HK-2 (cell line): ENCODE measurements at regions not wholly inside any gene's neighbourhood (a gene's known extent, or its start where the extent isn't known, plus 50 kb on each side); places are given as distances from the start of the nearest gene placed in this dataset.
"Not testable (repeated sequence)": the region's sequence is repeated elsewhere in the genome, so short reads cannot be mapped to it uniquely, and the experiment has no call there.

Source experiments
- DNase-seq: peaks from one replicate; pipeline ENCODE4 v3.0.0-alpha.2; 2018; ENCODE audit not compliant: unreplicated experiment

DNA sequence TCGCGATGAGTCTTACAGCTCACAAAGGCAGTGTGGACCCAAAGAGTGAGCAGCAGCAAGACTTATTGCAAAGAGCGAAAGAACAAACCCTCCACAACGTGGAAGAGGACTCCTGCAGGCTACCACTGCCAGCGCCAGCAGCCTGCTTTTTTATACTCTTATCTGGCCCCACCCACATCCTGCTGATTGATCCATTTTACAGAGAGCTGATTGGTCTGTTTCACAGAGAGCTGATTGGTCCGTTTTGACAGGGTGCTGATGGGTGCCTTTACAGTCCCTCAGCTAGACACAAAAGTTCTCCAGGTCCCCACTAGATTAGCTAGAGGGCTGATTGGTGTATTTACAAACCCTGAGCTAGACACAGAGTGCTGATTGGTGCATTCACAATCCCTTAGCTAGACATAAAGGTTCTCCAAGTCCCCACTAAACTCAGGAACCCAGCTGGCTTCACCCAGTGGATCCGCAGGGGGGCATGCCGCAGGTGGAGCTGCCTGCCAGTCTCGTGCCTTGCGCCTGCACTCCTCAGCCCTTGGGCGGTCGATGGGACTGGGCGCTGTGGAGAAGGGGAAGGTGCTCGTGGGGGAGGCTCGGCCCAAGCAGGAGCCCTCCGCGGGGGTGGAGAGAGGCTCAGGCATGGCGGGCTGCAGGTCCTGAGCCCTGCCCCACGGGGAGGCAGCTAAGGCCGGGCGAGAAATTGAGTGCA is 75.7 kb downstream of the QDPR start:
- DNase-seq = not testable (repeated sequence)

- DNase-seq = no peak
Observed at GRCh38 chr4:17433827-17434226, 78.1 kb downstream of the QDPR start.

DNA sequence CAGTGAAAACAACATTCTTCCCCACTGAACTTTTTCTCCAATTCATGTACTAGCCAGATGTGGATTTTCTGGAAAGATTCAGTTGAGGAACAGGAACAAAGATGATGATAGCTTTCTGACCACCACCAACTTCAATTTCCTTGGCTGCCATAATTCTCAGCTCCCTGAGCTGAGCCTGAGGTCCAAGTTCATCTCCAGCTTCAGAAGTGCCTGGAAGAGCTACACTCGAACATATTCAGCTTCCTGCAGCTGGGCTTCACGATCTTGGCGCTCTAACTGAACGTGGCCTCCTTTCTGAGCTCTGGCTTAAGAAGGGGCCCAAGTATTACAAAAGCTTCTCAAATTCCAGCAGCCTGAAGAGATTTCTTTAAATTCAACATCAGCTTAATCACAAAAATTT is 83.9 kb downstream of the QDPR start:
- no peak for DNase-seq

DNA sequence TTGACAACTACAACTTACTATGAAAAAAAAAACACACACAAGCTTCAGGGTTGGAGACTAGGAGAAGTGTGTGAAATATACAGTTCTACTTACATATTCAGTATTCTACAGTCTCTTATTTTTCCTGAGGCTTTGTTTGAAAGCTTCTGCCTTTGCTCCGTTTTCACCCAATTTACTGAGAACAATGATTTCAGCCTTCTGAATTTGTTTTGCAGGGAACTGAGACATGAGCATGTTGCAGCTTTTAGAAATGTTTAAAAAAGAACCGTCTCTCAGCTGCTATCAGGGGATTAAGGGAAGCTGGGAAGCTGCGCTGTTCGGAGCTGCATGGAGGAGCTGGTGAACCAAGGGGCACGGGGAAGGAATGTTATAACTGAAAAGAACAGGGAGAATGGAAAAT is 85.7 kb downstream of the QDPR start:
- no peak for DNase-seq

DNA sequence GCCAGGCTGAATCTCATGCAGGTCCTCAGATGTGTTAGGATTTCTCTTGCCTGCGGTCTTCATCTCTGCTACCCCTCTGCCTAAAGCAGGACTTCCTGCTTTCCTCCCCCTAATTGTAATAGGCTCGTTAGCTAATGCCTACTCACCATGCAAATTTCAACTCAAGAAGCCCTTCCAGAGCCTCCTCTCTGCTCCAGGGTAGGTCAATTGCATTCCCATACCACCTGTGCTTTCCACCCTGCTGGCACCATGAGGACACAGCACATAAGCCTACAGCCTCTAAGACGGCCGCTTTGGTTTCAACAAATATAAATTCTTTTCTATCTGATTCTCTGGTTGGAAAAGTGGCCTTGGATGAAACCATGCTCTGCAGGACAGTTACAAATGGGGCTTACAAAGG is 93.9 kb downstream of the QDPR start:
- DNase-seq = no peak

GRCh38 chr4:17414392-17414791 is 97.5 kb downstream of the QDPR start:
- no peak for DNase-seq

DNA sequence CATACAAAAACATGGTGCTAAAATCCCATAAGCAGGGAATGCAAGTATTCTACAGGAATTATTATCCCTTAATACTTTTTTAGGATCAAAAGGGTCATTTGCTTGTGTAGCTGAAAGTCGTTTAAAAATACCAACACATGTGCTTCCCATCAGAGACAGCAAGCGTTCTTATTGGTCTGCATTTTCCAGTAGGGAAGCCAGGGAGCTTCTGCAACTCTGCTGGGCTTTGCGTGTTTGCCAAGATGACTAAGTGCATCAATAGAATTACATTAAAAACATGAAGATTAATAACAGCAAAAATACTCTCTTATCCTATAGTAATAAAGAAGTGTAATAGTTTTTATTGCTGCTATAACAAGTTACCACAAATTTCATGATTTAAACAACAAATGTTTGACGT is 111.2 kb downstream of the QDPR start:
- DNase-seq = no peak

GRCh38 chr4:17398805-17399204 is 113.1 kb downstream of the QDPR start:
- DNase-seq = no peak

GRCh38 chr4:17398035-17398434 is 113.9 kb downstream of the QDPR start:
- DNase-seq = no peak

- no peak for DNase-seq
Observed at GRCh38 chr4:17397611-17398010, 114.3 kb downstream of the QDPR start.

DNA sequence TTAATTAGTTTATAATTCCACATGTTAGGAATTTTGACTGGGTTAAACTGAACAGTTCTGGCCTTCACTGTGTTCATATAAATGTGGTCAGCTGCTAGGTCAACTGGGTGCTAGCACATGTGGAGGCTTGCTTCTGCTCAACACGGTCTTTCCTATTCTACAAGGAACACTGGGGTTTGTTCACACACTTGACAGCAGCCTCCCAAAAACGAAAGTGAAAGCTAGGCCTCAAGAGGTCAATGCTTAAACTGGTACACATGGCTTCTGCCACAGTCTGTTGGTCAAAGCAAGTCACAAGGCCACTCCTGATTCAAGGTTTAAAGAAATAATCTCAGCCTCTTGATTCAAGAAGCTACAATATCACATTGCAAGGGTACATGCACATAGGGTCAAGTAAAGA is 126.5 kb downstream of the QDPR start:
- peak; percentile 2 for DNase-seq

- DNase-seq = no peak
Observed at GRCh38 chr4:17380347-17380746, 131.5 kb downstream of the QDPR start.

DNA sequence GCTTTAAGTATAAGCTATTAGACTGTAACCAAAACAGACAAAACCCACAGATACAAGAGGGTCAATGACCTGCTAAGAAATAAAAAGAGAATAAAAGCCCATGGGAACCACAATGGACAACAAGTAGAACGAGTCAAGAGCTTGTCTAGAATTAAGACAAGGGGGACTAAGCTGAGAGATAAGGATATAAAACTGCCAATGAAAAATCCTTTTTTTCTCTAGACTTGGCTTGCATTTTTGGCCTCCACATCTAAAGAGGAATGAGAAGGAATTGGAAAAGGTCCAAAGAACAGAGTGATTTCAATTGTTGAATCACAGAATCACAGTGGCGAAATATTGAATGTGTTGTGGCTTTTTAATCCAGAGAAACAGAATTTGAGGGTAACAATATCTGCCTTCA is 135.7 kb downstream of the QDPR start:
- DNase-seq = no peak

DNA sequence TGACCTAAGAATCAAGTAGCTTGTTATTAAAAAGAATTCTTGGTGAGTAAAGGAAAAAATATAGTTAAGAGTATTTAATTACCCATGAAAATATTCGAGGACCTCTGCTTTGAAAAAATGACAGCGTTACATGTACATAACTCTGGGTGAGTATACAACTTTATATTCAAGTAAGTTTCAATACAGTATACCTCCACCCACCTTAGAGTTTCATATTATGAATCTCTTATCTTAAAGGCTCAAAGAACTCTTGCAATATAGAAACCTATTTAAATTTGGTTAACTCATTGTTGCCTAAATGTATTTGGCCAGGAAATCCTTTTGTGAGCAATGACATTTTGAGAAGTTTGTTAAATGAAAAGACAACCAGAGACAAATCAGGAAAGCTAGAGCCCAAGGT is 138.2 kb downstream of the QDPR start:
- DNase-seq = no peak

DNA sequence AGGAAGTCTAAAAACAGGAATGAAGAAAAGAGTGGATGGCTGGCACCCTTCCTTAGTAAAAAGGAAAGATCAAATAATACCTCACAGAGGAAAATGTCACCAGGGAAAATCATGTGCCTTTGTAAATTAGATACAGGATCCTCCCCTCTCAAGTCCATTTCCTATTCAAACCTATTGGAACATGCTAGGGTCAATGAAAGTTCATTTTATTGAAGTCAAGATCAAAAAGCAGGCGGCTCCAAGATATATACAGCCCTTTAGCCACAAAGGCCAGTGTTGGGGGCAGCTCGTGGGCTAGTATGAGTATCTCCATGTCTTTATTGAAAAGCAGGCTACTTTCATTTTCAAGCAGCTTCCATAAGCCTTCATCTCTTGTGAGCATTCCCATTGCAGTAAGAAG is 141.1 kb downstream of the QDPR start:
- DNase-seq = no peak

DNA sequence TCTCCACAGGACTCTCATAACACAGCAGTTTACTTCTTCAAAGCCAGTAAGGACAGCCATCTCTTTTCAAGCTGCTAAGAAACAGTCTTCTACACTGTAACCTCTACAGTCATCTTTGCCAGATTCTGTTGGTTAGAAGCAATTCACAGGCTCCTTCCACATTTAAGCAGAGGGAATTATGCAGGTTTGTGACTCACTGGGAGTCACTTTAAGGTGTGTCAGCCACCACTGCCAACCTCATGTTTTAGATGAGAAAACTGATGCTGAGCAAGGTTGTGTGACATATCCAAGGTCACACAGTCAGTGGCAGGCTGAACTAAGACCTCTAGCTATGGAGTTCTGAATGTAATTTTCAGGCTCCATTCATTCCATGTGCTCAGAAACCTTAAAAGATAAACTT is 143.5 kb downstream of the QDPR start:
- no peak for DNase-seq

GRCh38 chr4:17367201-17367600 is 144.7 kb downstream of the QDPR start:
- no peak for DNase-seq

GRCh38 chr4:17366496-17366895 is 145.4 kb downstream of the QDPR start:
- no peak for DNase-seq

DNA sequence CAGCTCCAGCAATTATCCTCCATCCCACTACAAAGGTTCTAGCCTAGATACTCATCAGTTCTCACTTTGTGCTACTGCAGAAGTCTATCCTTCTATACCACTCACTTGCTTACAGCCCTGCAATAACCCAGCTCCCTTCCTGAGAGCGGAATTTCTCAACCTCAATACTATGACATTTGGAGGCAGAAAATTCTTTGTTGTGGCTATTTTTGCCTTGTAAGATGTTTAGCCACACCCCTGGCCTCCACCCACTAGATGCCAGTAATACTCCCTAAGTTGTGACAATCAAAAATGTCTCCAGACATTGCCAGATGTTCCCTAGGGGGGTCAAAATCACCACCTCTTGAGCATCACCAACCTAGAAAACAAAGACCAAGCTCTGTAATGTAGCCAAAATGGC is 149.5 kb downstream of the QDPR start:
- no peak for DNase-seq

DNA sequence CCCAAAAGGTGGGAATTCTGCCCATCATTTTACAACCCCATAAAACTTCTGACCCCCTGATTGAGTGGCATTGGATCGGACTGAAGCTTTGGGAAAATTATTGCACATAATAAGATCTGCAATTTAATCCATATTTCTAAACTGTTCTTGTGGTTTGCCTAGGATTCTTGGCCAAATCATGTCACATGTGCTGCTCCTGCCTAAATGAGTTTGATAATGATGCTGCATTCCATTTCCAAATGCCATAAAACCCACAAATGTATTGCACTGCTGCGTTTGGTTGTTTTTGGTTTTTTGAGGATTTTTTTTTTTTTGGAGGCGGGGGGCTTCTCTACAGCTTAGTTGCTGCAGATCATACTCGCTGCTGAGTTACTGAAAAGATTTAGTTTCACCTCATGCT is 153.6 kb downstream of the QDPR start:
- DNase-seq = no peak

GRCh38 chr4:17356926-17357325 is 155.0 kb downstream of the QDPR start:
- no peak for DNase-seq

GRCh38 chr4:17352357-17352756 is 159.5 kb downstream of the QDPR start:
- DNase-seq = no peak

GRCh38 chr4:17347445-17347844 is 164.4 kb downstream of the QDPR start:
- DNase-seq = peak; percentile 13

DNA sequence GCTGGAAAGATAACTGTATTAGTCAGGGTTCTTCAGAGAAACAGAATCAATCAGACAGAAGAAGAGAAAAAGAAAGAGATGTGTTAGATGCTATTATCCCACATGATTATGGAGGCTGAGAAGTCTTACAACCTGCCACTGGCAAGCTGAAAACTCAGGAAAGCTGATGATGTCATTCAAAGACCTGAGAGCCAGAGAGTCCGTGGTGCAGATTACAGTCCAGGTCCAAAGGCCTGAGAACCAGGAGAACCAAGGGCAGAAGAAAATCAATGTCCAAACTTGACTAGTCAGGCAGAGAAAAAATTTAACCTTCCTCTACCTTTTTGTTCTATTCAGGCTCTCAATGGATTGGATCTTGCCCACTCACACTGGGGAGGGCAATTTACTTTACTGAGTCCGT is 172.5 kb downstream of the QDPR start:
- no peak for DNase-seq
